BLaER1 (cell line): ENCODE measurements at regions not wholly inside any gene's neighbourhood (a gene's known extent, or its start where the extent isn't known, plus 50 kb on each side); places are given as distances from the start of the nearest gene placed in this dataset.

ENCODE experiments used
- H3K27ac ChIP-seq: shearing (Covaris generic); formaldehyde crosslinking; 2 replicates; pipeline ENCODE4 v1.8.1; 2022
- H3K27me3 ChIP-seq: shearing (Covaris generic); formaldehyde crosslinking; 2 replicates; pipeline ENCODE4 v1.8.1; 2022
- H3K36me3 ChIP-seq: shearing (Covaris generic); formaldehyde crosslinking; 2 replicates; pipeline ENCODE4 v1.8.1; 2022
- H3K4me1 ChIP-seq: shearing (Covaris generic); formaldehyde crosslinking; 2 replicates; pipeline ENCODE4 v1.8.1; 2022
- H3K4me2 ChIP-seq: shearing (Covaris generic); formaldehyde crosslinking; 2 replicates; pipeline ENCODE4 v1.8.1; 2022
- H3K4me3 ChIP-seq: shearing (Covaris generic); formaldehyde crosslinking; 2 replicates; pipeline ENCODE4 v1.8.1; 2022
- H3K9ac ChIP-seq: shearing (Covaris generic); formaldehyde crosslinking; 2 replicates; pipeline ENCODE4 v1.8.1; 2022
- H3K9me3 ChIP-seq: shearing (Covaris generic); formaldehyde crosslinking; 2 replicates; pipeline ENCODE4 v1.8.1; 2022
- H4K20me1 ChIP-seq: shearing (Covaris generic); formaldehyde crosslinking; 2 replicates; pipeline ENCODE4 v1.8.1; 2022
- Cebpa-rat ChIP-seq: shearing (Covaris generic); IDR thresholded peaks from 2 replicates; pipeline ENCODE4 v1.8.1; 2022

DNA sequence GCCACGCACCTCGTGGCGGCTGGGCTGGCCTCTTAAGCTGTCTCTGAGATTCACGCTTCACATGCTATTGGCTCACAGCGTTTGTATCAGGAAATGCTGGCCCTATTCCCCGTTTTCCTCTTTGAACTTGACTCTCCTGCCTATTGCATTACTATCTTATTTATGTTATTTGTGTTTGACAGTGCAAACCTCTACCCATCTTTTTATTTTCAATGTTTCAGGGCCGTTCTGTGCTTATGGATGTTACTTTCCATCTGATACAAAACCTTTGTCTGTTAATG is 149.9 kb upstream of the TWIST2 start:
- Histone ChIP-seq H4K20me1 (no peaks in the 10 kb centered on the region), H3K9ac (no peak overlapping the region), H3K27me3 (no peaks in the 10 kb centered on the region), H3K9me3 (no peaks in the 10 kb centered on the region), H3K36me3 (no peaks in the 10 kb centered on the region), H3K27ac (no peak overlapping the region), H3K4me2 (peak overlapping the region; percentile 25), H3K4me1 (peaks cover 47% of the 10 kb centered on the region), H3K4me3 (no peak overlapping the region)
- TF ChIP-seq Cebpa-rat, result no peak

DNA sequence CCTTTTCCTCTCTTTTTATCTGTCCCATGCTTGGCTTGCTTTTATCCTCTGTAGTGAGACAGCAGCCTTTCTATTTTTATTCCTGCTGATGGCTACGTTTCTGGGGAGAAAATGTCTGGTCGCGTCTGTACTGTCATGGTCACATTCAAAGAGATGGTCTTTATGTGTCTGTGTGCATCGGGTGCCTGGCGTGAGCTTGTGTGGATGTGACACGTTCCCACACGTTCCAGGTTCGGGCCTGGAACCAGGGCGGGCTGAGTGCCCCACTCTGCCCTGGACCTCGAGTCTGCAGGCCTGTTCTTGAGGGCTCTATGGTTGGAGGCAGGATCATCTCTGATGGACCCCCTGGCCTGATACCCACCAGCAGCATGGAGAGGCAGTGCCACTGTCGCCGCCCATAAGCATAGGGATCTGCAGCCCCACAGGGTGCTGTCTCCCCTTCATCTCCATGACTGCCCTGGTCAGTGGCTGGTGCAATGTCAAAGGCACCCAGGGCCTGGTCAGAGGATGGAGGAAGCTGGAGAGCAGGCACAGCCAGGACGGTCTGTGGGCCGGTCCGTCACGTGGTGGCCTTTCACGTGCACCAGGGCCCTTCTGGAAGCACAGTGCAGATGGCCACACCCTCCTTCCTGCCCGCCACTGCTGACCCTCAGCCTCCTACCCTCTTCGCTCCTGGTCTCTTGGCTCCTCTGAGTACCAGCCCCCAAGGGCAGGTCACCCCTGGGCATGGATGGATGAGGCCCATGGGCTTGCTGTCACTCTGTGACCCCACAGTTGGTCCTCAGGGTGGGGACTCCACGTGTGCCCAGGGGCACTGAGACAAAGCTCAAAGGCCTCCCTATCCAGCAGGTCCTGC is 149.2 kb upstream of the TWIST2 start:
- Histone ChIP-seq H3K4me2 (peak overlapping the region; percentile 25), H3K36me3 (no peaks in the 10 kb centered on the region), H4K20me1 (no peaks in the 10 kb centered on the region), H3K9ac (no peak overlapping the region), H3K4me3 (no peak overlapping the region), H3K27me3 (no peaks in the 10 kb centered on the region), H3K9me3 (no peaks in the 10 kb centered on the region), H3K27ac (0 out of 2 replicates have a peak overlapping the region, but pooled peaks have one; percentile 23), H3K4me1 (peaks cover 47% of the 10 kb centered on the region)
- TF ChIP-seq Cebpa-rat, result no peak

DNA sequence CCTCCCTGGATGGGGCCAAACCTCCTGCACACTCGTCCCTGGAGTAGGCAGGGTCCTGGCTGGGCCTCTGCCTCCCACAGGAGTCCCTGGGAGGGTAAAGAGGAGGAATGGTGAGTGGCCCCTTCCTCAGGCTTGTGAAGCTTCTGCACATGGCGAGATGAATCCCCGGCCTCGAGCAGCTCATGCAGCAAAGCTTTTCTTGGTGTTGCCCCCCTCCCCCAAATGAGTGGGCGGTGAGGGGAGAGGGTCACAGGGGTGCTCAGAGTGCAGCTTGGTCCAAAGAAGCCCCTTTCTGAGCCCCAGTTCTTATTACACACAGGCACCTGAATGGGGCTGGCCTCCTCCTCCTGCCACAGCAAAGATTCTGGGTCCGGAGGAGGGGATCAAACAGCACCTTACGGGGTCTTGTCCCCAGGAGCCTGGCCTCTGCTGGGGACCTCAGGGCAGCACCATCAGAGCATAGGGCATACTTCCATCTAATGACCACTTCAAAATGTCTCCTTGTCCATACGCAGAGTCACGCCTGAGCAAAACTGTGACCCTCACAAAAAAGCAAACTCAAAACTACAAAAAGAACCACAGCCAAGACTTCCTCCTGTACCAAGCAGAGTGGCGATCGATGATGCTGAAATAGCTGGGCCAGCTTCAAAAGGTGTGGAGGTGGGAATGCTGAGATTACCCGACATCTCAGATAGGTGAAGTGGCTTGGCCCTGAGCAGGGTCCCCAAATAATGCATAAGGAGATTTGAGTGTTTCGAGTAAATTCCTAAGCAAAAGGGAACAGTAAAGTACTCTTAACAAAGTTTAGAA is 148.4 kb upstream of the TWIST2 start:
- no peaks in the 10 kb centered on the region for H3K9me3 ChIP-seq
- H3K4me1 ChIP-seq, result peaks cover 47% of the 10 kb centered on the region
- H3K27ac ChIP-seq, result peak overlapping the region; percentile 23; the same call in 1 of the 2 replicates
- H3K4me2 ChIP-seq, result peak overlapping the region; percentile 60; the same call in 1 of the 2 replicates
- H4K20me1 ChIP-seq, result no peaks in the 10 kb centered on the region
- no peaks in the 10 kb centered on the region for H3K27me3 ChIP-seq
- no peak for TF ChIP-seq Cebpa-rat
- H3K9ac ChIP-seq, result no peak overlapping the region
- H3K36me3 ChIP-seq, result no peaks in the 10 kb centered on the region
- no peak overlapping the region for H3K4me3 ChIP-seq

DNA sequence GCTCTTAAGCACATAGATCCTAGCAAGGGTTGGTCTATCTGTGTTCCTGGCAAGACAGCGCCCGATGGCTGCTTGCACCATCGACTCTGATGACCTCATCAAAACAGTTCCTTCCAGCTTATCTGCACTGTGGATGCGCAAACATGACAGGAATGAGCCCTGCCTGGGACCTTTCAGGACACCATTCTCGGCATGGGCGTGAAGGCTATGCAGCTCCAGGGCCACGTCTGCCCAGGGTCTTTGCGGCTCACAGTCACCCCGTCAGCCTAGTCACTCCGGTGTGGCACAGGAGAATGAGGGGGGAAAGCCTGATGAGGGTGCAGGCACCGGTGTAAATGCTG is 147.8 kb upstream of the TWIST2 start:
- Histone ChIP-seq H3K9me3 (peaks cover 3% of the 10 kb centered on the region), H3K4me2 (0 out of 2 replicates have a peak overlapping the region, but pooled peaks have one; percentile 60), H3K36me3 (no peaks in the 10 kb centered on the region), H3K27ac (no peak overlapping the region), H3K27me3 (no peaks in the 10 kb centered on the region), H4K20me1 (no peaks in the 10 kb centered on the region), H3K4me1 (peaks cover 47% of the 10 kb centered on the region), H3K4me3 (no peak overlapping the region), H3K9ac (no peak overlapping the region)
- no peak for TF ChIP-seq Cebpa-rat

DNA sequence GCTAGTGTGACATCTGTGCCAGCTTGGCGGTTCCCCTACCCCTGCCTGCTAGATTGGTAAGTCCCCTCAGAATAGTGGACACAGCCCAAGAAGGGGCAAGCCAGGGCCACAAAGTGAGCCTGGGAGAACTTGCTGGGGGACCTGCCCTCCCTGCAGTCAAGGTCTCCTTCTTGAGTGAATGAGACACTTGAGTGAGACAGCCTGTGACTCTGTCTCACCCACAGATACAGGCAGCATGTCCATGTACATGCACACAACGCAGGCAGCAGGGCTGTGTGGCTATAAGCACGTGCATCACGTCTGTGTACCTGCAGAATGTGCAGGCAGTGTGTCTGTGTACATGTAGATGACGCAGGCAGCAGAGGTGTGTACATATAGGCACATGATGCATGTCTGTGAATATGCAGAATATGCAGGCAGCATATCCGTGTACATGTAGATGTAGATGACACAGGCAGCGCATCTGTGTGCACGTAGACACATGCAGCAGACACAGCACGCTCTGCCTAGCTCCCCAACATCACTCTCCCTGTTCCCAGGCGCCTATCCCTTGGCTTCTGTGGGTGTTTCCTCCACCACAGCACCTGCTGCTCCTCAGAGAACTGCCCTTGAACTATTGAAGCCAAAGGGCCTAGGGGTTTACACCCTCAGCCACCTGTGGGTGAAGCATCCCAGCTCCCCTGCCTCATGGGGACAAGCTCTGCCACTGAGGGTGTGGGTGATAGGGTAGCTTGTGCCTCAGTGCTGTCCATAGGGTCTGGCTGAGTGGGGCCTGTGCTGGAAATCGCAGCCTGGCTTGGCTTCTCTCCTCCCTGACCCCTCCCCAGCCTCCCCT is 147.2 kb upstream of the TWIST2 start:
- Histone ChIP-seq H3K4me1 (peaks cover 47% of the 10 kb centered on the region), H3K36me3 (no peaks in the 10 kb centered on the region), H3K9me3 (peaks cover 9% of the 10 kb centered on the region), H3K27ac (peak overlapping the region; percentile 39), H4K20me1 (no peaks in the 10 kb centered on the region), H3K27me3 (no peaks in the 10 kb centered on the region), H3K4me3 (no peak overlapping the region), H3K4me2 (peak overlapping the region; percentile 60), H3K9ac (no peak overlapping the region)
- TF ChIP-seq Cebpa-rat, result no peak

DNA sequence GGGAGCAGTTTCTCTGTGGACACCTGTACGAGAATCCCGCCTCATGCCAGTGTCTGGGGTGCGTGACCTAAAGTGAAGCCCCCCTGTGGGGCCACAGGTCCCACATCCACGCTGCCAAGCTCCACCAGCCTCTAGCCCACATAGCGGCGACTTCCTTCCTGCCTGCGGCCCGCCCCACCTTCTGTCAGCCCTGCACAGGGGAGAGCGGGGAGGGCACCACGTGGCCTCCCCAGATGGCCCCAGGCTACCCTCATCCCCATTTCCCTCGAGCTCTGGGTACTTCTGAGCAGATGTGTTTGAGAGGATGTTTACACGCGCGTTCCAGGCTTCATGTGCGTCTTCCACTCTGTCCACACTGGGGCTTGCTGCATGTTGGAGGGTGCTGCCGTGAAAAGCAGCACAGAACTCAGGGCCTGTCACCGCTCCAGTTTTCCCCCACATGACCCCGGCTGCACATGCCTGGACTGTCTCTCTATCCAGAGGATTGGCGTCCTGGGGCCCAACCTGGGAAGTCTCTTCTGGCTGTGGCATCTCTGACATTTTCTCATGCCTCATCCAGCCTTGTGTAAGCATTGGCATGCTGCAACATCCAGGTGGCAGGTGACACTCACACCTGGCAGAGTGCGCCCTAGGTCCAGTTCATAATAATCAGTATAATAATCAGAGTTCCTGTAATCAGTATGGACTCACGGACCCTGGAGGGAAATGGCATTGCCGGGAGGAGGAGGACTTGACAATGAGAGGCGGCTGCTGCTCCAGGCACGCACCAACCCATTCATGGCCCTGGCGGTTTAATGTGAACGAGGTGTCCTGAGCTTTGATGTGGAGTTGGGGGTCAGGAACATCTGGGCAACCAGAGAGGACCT is 146.3 kb upstream of the TWIST2 start:
- peak overlapping the region; percentile 39 for H3K27ac ChIP-seq
- H3K9me3 ChIP-seq, result peaks cover 13% of the 10 kb centered on the region
- peak overlapping the region; percentile 60 for H3K4me2 ChIP-seq
- H3K4me3 ChIP-seq, result no peak overlapping the region
- H3K4me1 ChIP-seq, result peaks cover 47% of the 10 kb centered on the region
- H3K36me3 ChIP-seq, result no peaks in the 10 kb centered on the region
- no peak for TF ChIP-seq Cebpa-rat
- H3K27me3 ChIP-seq, result no peaks in the 10 kb centered on the region
- no peaks in the 10 kb centered on the region for H4K20me1 ChIP-seq
- no peak overlapping the region for H3K9ac ChIP-seq

DNA sequence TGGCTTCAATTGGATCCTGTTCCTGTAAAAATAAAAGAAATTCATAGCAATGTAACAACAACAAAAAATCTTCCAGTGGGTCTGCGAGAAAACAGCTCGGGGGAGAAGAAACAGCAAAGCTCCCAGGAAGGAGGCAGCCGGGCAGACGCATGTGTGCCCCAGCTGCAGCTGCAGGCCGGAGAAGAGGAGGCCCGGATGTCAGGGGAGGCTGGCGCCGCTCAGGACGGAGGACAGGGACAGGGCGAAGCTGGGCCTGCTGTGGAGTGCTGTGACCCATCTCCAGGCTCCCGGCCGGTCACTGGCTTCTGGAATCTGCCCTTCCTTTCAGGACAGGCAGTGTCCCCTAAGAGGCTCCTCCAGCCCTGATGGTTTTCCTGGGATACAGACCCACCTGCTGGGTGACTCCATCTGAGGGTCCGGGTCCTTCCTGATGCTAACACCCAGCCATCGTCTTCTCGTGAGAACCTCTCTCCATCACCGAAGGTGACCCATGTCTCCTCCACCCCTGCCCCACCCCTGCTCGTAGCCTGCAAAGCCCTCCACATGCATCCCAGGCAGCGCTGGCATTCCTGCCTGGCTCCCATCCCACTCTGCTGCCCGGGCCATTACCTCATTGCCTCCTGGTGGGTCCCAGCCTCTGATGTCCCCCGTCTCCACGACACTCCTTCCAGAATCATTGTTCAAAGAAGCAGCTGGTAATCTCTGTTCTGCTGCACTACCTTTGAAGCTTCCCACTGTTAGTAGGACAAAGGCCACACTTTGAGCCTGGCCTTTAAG is 145.4 kb upstream of the TWIST2 start:
- peaks cover 47% of the 10 kb centered on the region for H3K4me1 ChIP-seq

DNA sequence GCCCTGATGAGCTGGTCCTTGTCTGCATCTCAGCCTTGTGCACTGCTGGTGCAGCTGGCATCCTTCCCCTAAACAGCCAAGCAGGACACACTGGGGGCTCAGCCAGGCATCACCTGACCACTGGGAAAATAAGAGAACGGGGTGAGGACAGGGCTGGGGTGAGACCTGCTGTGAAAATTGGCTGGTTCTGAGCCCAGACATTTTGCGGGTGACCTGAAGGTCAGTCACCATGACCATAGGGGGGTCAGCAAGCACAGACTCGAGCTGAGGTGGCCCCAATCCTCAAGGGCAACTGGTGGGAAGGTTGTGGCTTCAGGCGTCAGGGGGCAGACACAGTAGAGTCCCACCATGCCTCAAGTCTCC is 144.9 kb upstream of the TWIST2 start:
- H3K9me3 ChIP-seq, result peaks cover 13% of the 10 kb centered on the region

More for the DNA sequence above, 145.4 kb upstream of the TWIST2 start:
- no peak for TF ChIP-seq Cebpa-rat
- no peak overlapping the region for H3K9ac ChIP-seq
- no peaks in the 10 kb centered on the region for H4K20me1 ChIP-seq
- H3K4me3 ChIP-seq, result no peak overlapping the region
- H3K27ac ChIP-seq, result peak overlapping the region; percentile 39; the same call in 1 of the 2 replicates
- peak overlapping the region; percentile 60 for H3K4me2 ChIP-seq
- no peaks in the 10 kb centered on the region for H3K36me3 ChIP-seq
- H3K9me3 ChIP-seq, result peaks cover 13% of the 10 kb centered on the region
- no peaks in the 10 kb centered on the region for H3K27me3 ChIP-seq

More for the DNA sequence above, 144.9 kb upstream of the TWIST2 start:
- H3K27me3 ChIP-seq, result no peaks in the 10 kb centered on the region
- H3K9ac ChIP-seq, result no peak overlapping the region
- no peak overlapping the region for H3K27ac ChIP-seq
- H3K36me3 ChIP-seq, result no peaks in the 10 kb centered on the region
- H3K4me3 ChIP-seq, result no peak overlapping the region
- no peak for TF ChIP-seq Cebpa-rat
- H3K4me1 ChIP-seq, result peaks cover 43% of the 10 kb centered on the region
- H3K4me2 ChIP-seq, result no peak overlapping the region
- H4K20me1 ChIP-seq, result no peaks in the 10 kb centered on the region
